Activated naive CD8-positive, alpha-beta T cell treated with anti-CD3 and anti-CD28 coated beads, Interleukin-2, amount 10 ng/mL, durations not matched to agents 7 days and 5 days (primary cell): ENCODE measurements at regions not wholly inside any gene's neighbourhood (a gene's known extent, or its start where the extent isn't known, plus 50 kb on each side); places are given as distances from the start of the nearest gene placed in this dataset.
"Not testable (repeated sequence)": the region's sequence is repeated elsewhere in the genome, so short reads cannot be mapped to it uniquely, and the experiment has no call there.

ENCODE experiments used
- ATAC-seq: fragments of 150-1000 bp; cut with Tn5 transposase; one replicate; pipeline ENCODE4 v1.10.0; 2021; ENCODE audit warnings: low read depth, moderate library complexity
- POLR2A ChIA-PET: fragments of 350-600 bp; sonication (Branson Sonifier 250); formaldehyde crosslinking; loops from one replicate; lab custom pipeline; 2021; ENCODE audit warnings: antibody characterized with exemption; lab: Charles Lee
- DNase-seq: peaks from one replicate; pipeline ENCODE4 v3.0.0; 2021
- H3K27ac Mint-ChIP-seq: one replicate; pipeline ENCODE4 v1.8.0; 2022; ENCODE audit warnings: mild to moderate bottlenecking, mixed read lengths
- H3K27me3 Mint-ChIP-seq: one replicate; pipeline ENCODE4 v1.8.0; 2022; ENCODE audit warnings: mild to moderate bottlenecking, moderate library complexity, mixed read lengths
- H3K36me3 Mint-ChIP-seq: one replicate; pipeline ENCODE4 v1.8.0; 2021; ENCODE audit warnings: mild to moderate bottlenecking, mixed read lengths
- H3K4me1 Mint-ChIP-seq: one replicate; pipeline ENCODE4 v1.8.0; 2021; ENCODE audit warnings: mixed read lengths
- H3K4me3 Mint-ChIP-seq: one replicate; pipeline ENCODE4 v1.8.0; 2022; ENCODE audit warnings: mild to moderate bottlenecking, moderate library complexity, mixed read lengths
- H3K9me3 Mint-ChIP-seq: one replicate; pipeline ENCODE4 v1.8.0; 2021; ENCODE audit warnings: mixed read lengths

DNA sequence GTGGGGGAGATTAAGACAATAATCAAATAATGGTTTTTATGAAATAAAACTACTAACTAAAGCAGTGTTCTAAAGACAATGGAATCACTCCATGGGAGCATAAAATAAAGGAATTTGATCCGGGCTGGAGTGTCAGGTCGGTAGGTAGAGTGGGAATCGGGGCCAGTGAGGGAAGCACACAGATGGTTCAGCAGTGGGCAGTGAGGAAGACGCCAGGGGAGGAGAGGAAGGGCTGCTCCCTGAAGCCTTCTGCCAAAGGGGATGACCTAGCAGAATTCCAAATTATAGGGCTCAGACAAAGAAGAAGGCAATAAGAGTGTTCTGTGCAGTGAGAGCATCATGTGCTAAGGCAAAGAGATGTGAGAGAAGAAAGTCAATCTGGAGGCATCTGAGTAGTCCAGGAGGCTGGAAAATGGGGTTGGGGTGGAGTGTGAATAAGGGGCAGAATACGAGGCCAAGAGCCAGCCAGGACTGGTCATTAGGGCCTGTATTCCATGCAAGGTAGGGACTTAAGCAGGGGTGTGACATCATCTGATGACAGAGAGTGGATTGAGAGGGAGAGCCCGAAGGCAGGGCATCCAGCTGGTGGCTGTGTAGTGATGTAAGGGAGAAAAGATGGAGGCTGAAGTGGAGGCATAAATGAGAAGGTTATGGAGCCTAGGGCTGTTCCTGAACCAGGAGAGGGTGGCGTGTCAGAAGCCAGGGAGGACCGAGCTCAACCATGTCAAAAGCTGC is 137.6 kb downstream of the COPRS start:
- Mint-ChIP-seq H3K9me3 (no peaks in the 10 kb centered on the region), H3K4me3 (no peak overlapping the region), H3K36me3 (no peaks in the 10 kb centered on the region), H3K27me3 (peaks cover 7% of the 10 kb centered on the region), H3K4me1 (no peaks in the 10 kb centered on the region), H3K27ac (no peak overlapping the region)
- POLR2A ChIA-PET, result no interaction called here
- ATAC-seq (no peak), DNase-seq (no peak)

DNA sequence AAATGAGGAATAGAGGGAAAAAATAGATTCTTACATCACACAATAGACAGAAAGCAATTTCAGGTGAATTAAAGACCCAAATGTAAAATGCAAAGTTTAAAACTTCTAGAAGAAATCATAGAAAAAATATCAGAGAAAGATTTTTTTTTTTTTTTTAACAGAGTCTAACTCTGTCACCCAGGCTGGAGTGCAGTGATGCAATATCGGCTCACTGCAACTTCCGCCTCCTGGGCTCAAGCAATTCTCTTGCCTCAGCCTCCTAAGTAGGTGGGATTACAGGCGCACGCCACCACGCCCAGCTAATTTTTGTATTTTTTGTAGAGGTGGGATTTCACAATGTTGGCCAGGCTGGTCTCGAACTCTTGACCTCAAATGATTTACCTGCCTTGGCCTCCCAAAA is 141.8 kb downstream of the COPRS start:
- H3K4me3 Mint-ChIP-seq, H3K9me3 Mint-ChIP-seq, H3K27ac Mint-ChIP-seq, DNase-seq, POLR2A ChIA-PET, H3K4me1 Mint-ChIP-seq, ATAC-seq, H3K36me3 Mint-ChIP-seq: not testable (repeated sequence)
- peaks cover 14% of the 10 kb centered on the region for H3K27me3 Mint-ChIP-seq

DNA sequence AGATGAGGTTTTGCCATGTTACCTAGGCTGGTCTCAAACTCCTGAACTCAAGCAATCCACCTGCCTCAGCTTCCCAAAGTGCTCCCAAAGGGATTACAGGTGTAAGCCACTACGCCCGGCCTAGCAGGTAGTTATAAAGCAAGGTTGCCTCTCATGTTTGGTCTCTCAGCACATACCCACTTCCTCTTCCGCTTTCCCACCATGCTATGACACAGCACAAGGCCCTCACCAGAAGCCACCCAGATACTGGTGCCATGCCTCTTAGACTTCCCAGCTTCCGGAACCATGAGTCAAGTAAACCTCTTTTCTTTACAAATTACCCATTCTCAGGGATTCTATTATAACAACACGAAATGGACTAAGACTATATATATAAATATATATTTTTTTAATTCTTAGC is 143.6 kb downstream of the COPRS start:
- no peaks in the 10 kb centered on the region for H3K36me3 Mint-ChIP-seq
- POLR2A ChIA-PET, result no interaction called here
- peaks cover 6% of the 10 kb centered on the region for H3K4me1 Mint-ChIP-seq
- peaks cover 21% of the 10 kb centered on the region for H3K27me3 Mint-ChIP-seq
- DNase-seq (no peak), ATAC-seq (peak; percentile 60)
- no peak overlapping the region for H3K27ac Mint-ChIP-seq
- H3K4me3 Mint-ChIP-seq, result no peak overlapping the region
- H3K9me3 Mint-ChIP-seq, result no peaks in the 10 kb centered on the region

DNA sequence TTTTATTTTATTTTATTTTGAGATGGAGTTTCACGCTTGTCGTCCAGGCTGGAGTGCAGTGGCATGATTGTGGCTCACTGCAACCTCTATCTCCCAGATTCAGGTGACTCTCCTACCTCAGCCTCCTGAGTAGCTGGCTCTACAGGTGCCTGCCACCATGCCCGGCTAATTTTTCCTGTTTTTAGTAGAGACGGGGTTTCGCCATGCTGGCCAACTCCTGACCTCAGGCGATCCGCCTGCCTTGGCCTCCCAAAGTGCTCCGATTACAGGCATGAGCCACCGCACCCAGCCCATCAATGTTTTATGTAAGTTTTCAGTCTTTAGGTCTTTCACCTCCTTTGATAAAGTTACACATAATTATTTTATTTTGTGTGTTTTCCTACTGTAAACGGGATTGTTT is 154.6 kb downstream of the COPRS start:
- ATAC-seq, result no peak
- Mint-ChIP-seq H3K9me3 (peaks cover 3% of the 10 kb centered on the region), H3K4me1 (no peaks in the 10 kb centered on the region), H3K36me3 (no peaks in the 10 kb centered on the region), H3K27ac (no peak overlapping the region), H3K27me3 (peaks cover 35% of the 10 kb centered on the region), H3K4me3 (no peak overlapping the region)
- POLR2A ChIA-PET, result no interaction called here
- no peak for DNase-seq

DNA sequence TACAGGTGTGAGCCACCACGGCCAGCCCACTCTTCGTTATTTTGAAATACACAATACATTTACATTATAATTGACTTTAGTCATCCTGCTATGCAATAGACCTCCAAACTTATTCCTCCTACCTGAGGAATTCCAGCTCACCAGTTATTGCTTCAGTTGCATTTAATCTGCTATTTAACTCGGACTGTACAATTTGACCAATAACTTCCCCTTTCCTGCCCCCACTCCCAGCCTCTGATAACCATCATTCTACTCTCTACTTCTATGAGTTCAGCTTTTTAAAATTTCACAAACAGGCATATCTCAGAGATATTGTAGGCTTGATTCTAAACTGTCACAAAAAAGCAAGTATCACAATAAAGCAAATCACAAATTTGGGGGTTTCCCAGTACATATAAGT is 157.0 kb downstream of the COPRS start:
- H3K4me3 Mint-ChIP-seq, result no peak overlapping the region
- peaks cover 35% of the 10 kb centered on the region for H3K27me3 Mint-ChIP-seq
- H3K36me3 Mint-ChIP-seq, result no peaks in the 10 kb centered on the region
- no peak for ATAC-seq
- no peak overlapping the region for H3K27ac Mint-ChIP-seq
- no peak for DNase-seq
- H3K9me3 Mint-ChIP-seq, result peaks cover 3% of the 10 kb centered on the region
- H3K4me1 Mint-ChIP-seq, result no peaks in the 10 kb centered on the region
- POLR2A ChIA-PET, result no interaction called here

DNA sequence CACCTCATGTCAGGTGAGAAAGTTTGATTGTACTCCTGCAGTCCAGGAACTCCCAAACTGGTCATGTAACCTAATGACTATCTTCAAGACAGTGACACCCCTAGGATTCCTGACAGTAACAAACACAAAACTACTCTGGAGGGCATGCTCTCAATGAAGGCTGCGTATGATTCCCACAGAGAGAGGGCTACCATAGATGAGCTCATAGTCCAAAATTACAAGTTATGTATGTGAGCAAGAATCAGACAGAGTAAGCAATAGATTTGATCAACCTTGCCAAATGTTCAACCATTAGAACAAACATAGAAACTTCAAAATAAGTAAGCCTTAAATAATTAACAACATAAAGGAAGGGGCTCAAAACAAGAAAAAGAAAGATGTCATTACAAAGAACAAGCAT is 158.1 kb downstream of the COPRS start:
- Mint-ChIP-seq H3K4me1 (no peaks in the 10 kb centered on the region), H3K27ac (no peak overlapping the region)

DNA sequence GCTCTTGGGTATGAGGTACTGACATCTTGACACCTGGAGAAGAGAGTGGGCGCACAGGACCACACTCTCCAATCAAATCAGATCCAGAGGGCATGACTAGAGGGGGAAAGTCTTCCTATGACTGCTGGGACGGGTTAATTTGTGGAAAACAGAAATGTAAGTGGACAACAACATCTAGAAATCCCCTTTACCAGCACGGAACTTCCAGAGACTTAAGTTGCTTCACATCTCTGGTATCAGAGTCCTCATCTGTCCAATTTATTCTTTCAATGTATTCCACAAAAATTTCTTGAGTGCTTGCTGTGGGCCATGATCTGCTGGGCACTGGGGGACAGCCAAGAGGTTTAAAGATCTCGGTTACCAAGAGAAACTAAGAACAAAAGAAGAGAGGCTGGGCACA is 159.2 kb downstream of the COPRS start:
- DNase-seq (no peak), ATAC-seq (no peak)
- Mint-ChIP-seq H3K4me3 (no peak overlapping the region), H3K27me3 (peaks cover 23% of the 10 kb centered on the region), H3K27ac (no peak overlapping the region), H3K9me3 (peaks cover 3% of the 10 kb centered on the region), H3K36me3 (no peaks in the 10 kb centered on the region), H3K4me1 (no peaks in the 10 kb centered on the region)
- POLR2A ChIA-PET, result no interaction called here

More for the DNA sequence above, 158.1 kb downstream of the COPRS start:
- Mint-ChIP-seq H3K9me3 (peaks cover 3% of the 10 kb centered on the region), H3K27me3 (peaks cover 30% of the 10 kb centered on the region), H3K4me3 (no peak overlapping the region), H3K36me3 (no peaks in the 10 kb centered on the region)
- POLR2A ChIA-PET, result no interaction called here
- ATAC-seq, result no peak
- DNase-seq, result no peak

DNA sequence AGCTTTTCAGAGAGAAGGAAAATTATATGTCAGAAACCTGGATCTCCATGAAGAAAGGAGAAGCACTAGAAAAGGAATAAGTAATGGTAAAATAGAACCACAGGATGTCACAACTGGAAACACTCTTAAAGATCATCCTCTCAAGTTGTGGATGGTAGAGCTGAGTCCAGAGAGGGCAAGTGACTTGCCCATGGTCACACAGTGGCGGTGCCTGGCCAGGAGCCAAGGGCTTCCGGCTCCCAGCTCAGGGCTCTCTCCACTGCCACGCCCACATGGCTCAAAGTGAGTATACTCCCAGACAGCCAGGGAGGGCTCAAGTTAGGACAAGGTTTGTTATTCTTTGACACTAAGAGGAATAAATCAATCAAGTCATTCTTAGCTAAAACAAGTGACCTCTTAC is 159.8 kb downstream of the COPRS start:
- Mint-ChIP-seq H3K4me1 (no peaks in the 10 kb centered on the region), H3K4me3 (no peak overlapping the region), H3K27me3 (peaks cover 18% of the 10 kb centered on the region), H3K27ac (no peak overlapping the region), H3K36me3 (no peaks in the 10 kb centered on the region), H3K9me3 (peaks cover 3% of the 10 kb centered on the region)
- no peak for ATAC-seq
- no peak for DNase-seq
- POLR2A ChIA-PET, result no interaction called here

DNA sequence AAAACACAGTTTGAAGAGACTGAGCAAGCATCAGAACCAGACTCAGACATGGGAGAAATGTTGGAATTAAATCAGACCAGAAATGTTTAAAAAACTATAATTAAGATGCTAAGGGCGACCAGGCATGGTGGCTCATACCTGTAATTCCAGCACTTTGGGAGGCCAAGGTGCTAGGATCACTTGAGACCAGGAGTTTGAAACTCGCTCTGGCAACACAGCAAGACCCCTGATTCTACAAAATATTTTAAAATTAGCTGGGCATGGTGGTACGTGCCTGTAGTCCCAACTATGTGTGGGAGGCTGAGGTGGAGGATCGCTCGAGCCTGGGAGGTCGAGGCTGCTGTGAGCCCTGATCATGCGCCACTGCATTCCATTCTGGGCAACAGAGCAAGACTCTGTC is 160.3 kb downstream of the COPRS start:
- Mint-ChIP-seq H3K27ac (no peak overlapping the region), H3K4me1 (no peaks in the 10 kb centered on the region), H3K27me3 (peaks cover 18% of the 10 kb centered on the region), H3K36me3 (no peaks in the 10 kb centered on the region), H3K4me3 (no peak overlapping the region), H3K9me3 (peaks cover 3% of the 10 kb centered on the region)
- ATAC-seq, result no peak
- POLR2A ChIA-PET, result no interaction called here
- DNase-seq, result no peak

DNA sequence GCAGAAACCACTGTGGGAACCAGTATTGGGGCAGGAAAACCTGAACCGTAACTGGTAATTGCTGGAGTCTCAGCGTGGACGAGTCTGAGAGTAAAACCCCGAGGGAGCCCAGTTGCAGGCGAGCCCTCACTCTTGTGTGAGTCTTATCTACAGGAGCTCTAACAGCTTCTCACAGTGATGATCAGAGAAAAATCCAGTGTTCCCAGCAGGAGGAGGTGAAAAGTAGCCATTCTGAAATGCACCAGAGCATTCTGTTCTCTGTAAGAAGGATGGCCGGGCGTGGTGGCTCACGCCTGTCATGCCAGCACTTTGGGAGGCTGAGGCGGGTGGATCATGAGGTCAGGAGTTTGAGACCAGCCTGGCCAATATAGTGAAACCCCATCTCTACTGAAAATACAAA is 161.2 kb downstream of the COPRS start:
- Mint-ChIP-seq H3K4me1 (no peaks in the 10 kb centered on the region), H3K27ac (no peak overlapping the region), H3K27me3 (peaks cover 18% of the 10 kb centered on the region), H3K4me3 (no peak overlapping the region), H3K36me3 (no peaks in the 10 kb centered on the region), H3K9me3 (no peaks in the 10 kb centered on the region)
- POLR2A ChIA-PET, result no interaction called here
- ATAC-seq (no peak), DNase-seq (no peak)

DNA sequence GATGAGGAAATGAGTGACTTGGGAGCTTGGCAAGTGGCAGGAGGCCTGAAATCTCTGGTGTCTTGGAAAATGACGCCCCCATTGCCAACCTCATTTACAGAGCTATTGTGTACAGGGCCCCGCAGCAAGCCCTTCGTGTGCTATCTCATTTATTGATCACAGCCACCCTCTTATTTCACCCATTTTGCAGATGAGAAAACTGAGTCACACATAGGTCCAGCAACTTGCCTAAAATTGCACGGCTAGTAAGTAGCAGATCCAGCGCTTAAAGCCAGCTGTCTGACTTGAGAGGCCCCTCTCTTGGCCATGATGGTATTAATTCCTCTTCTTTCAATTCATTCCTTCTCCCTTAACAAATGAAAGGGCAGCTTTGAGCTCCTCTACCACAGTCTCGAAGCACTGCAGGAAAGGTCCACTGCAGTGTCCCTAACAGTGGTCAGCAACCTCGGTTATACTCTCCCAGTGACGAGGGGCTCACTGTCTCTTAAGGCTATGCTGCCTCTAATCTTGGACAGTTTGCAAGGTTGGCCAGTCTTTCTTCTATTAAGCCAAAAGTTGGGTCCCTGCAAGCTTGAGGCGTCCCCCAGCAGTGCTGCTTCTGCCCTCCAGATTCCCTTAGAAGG is 162.2 kb downstream of the COPRS start:
- POLR2A ChIA-PET, result no interaction called here
- no peak overlapping the region for H3K4me3 Mint-ChIP-seq
- H3K36me3 Mint-ChIP-seq, result no peaks in the 10 kb centered on the region
- DNase-seq (no peak), ATAC-seq (no peak)
- H3K9me3 Mint-ChIP-seq, result no peaks in the 10 kb centered on the region
- H3K4me1 Mint-ChIP-seq, result no peaks in the 10 kb centered on the region
- peaks cover 18% of the 10 kb centered on the region for H3K27me3 Mint-ChIP-seq
- H3K27ac Mint-ChIP-seq, result no peak overlapping the region

DNA sequence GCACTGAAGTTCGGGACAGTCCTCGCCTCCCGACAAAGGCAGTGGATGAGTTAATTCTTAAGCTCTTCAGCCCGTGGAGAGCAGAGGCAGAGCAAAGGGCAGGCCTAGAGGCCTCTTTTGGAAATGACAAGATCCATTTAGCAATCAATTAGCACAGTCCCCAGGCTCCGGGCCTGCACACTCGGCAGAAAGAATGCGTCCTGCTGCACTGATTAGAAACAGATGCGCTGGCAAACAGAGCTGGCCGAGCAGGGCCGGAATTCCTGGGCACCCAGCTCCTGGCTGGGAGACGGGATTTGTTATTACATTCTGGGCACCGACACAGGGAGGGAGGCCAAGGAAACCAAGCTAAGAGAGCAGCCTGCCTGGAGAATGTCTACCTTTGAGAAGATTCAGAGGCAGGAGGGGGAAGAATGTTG is 162.9 kb downstream of the COPRS start:
- no peak for DNase-seq
- H3K27me3 Mint-ChIP-seq, result peaks cover 14% of the 10 kb centered on the region

DNA sequence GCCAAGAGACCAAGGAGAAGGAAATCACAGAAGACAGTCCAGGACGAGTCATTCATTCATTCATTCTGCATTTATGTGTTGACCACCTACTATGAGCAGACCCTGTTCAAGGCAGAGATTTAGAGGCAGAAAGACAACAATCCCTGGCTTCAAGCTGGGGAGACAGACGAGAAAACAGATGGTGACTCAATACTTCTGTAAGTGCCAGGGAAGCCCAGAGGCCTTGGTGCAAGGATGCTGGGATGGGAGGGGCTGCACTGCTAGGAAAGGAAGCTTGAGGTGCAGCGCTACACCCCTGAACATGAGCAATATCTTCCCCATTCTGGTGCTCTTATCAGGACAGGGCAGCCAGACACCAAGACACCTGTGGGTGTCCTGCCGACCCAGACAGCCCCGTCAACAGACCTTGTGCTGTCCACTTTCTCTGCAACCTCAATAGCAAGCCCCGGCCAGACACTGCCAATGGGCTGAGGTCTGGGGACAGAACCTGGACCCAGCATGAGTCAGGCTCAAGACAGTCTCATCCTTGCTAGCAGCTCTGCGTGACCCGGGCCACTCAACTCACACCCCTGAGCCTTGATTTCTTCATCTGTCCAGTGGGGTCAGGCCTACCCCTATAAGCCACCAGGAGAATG is 163.5 kb downstream of the COPRS start:
- Mint-ChIP-seq H3K9me3 (no peaks in the 10 kb centered on the region), H3K36me3 (no peaks in the 10 kb centered on the region), H3K4me1 (no peaks in the 10 kb centered on the region), H3K27me3 (peaks cover 8% of the 10 kb centered on the region), H3K27ac (no peak overlapping the region), H3K4me3 (no peak overlapping the region)
- DNase-seq (no peak), ATAC-seq (no peak)
- POLR2A ChIA-PET, result no interaction called here

More for the DNA sequence above, 162.9 kb downstream of the COPRS start:
- POLR2A ChIA-PET, result no interaction called here
- Mint-ChIP-seq H3K4me3 (no peak overlapping the region), H3K36me3 (no peaks in the 10 kb centered on the region), H3K27ac (no peak overlapping the region), H3K4me1 (no peaks in the 10 kb centered on the region), H3K9me3 (no peaks in the 10 kb centered on the region)
- no peak for ATAC-seq
